ENCODE measurements at regions not wholly inside any gene's neighbourhood (a gene's known extent, or its start where the extent isn't known, plus 50 kb on each side); places are given as distances from the start of the nearest gene placed in this dataset.

- DNase-seq (ENCODE audit: low read depth): no peak
- TF ChIP-seq CTCF (conservative IDR thresholded peaks at IDR 0.05; ENCODE audit: low read length): no peak
- no peak overlapping the region for H3K4me3 ChIP-seq (ENCODE audit: low read length)
Measured at GRCh38 chr11:11780858-11781257, 60.9 kb upstream of the USP47 start.

- TF ChIP-seq CTCF (conservative IDR thresholded peaks at IDR 0.05; ENCODE audit: low read length): no peak
- DNase-seq (ENCODE audit: low read depth): no peak
- no peak overlapping the region for H3K4me3 ChIP-seq (ENCODE audit: low read length)
Measured at GRCh38 chr11:11779975-11780374, 61.8 kb upstream of the USP47 start.

- H3K4me3 ChIP-seq (ENCODE audit: low read length): no peak overlapping the region
- DNase-seq (ENCODE audit: low read depth): no peak
- TF ChIP-seq CTCF (conservative IDR thresholded peaks at IDR 0.05; ENCODE audit: low read length): no peak
Measured at GRCh38 chr11:11777897-11778296, 63.9 kb upstream of the USP47 start.

- no peak for TF ChIP-seq CTCF (conservative IDR thresholded peaks at IDR 0.05; ENCODE audit: low read length)
- DNase-seq (ENCODE audit: low read depth): no peak
- no peak overlapping the region for H3K4me3 ChIP-seq (ENCODE audit: low read length)
Measured at GRCh38 chr11:11776714-11777113, 65.1 kb upstream of the USP47 start.

- no peak for TF ChIP-seq CTCF (conservative IDR thresholded peaks at IDR 0.05; ENCODE audit: low read length)
- no peak overlapping the region for H3K4me3 ChIP-seq (ENCODE audit: low read length)
- no peak for DNase-seq (ENCODE audit: low read depth)
Measured at GRCh38 chr11:11774928-11775327, 66.8 kb upstream of the USP47 start.

GRCh38 chr11:11772865-11773515 lies 68.8 kb upstream of the USP47 start:
- no peak for DNase-seq (ENCODE audit: low read depth)
- TF ChIP-seq CTCF (conservative IDR thresholded peaks at IDR 0.05; ENCODE audit: low read length): no peak
- H3K4me3 ChIP-seq (ENCODE audit: low read length): no peak overlapping the region

GRCh38 chr11:11770921-11771486 lies 70.8 kb upstream of the USP47 start:
- TF ChIP-seq CTCF (conservative IDR thresholded peaks at IDR 0.05; ENCODE audit: low read length): no peak

More at GRCh38 chr11:11770921-11771486, 70.8 kb upstream of the USP47 start:
- DNase-seq (ENCODE audit: low read depth): no peak
- H3K4me3 ChIP-seq (ENCODE audit: low read length): no peak overlapping the region
